ENCODE measurements at regions not wholly inside any gene's neighbourhood (a gene's known extent, or its start where the extent isn't known, plus 50 kb on each side); places are given as distances from the start of the nearest gene placed in this dataset.

- TF ChIP-seq POLR2A (IDR thresholded peaks at IDR 0.05; ENCODE audit: low read depth, low read length) (no peak), POLR2AphosphoS5 (IDR thresholded peaks at IDR 0.05; ENCODE audit: low read depth, low read length) (no peak), TAF1 (IDR thresholded peaks at IDR 0.05; ENCODE audit: borderline replicate concordance, low read depth, low read length) (no peak)
Observed at GRCh38 chr4:16351161-16351560, 124.9 kb upstream of the TAPT1 start.
